Neural progenitor cell (in vitro differentiated cells): ENCODE measurements at regions not wholly inside any gene's neighbourhood (a gene's known extent, or its start where the extent isn't known, plus 50 kb on each side); places are given as distances from the start of the nearest gene placed in this dataset.

Source experiments
- EZH2 ChIP-seq: fragments of 200-600 bp; sonication (generic); IDR thresholded peaks from 2 replicates; pipeline ENCODE4 v1.6.1; 2017; ENCODE audit warnings: antibody characterized with exemption, mild to moderate bottlenecking, moderate library complexity
- EZH2phosphoT487 ChIP-seq: fragments of 200-600 bp; sonication (generic); IDR thresholded peaks from 2 replicates; pipeline ENCODE4 v1.6.1; 2017; ENCODE audit warnings: antibody characterized with exemption
- TF ChIP-seq, protein P1 (sequence below): fragments of 200-600 bp; sonication (generic); IDR thresholded peaks from 2 replicates; pipeline ENCODE4 v1.5.1; 2017; ENCODE audit warnings: antibody characterized with exemption, mild to moderate bottlenecking

DNA sequence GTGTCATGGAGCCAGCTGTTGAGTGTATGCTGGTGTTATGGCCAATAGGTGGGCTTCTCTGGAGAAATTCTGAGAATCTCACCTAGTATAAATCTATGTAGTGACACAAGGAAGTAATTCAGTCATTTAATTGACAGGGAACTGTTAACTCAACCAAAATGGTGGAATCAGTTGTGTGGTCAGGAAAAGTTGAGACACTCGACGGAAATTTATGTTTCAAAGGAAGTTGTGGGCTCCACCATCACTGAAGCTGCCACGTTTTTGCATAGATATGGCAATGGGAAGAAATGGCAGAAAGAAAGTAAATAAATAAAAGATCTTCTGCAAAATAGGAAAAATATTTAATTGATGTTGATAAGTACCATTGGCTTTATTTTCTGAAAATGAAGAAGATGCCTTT, 84.5 kb downstream of the ATP6V1G3 start:
- TF ChIP-seq, protein P1, sequence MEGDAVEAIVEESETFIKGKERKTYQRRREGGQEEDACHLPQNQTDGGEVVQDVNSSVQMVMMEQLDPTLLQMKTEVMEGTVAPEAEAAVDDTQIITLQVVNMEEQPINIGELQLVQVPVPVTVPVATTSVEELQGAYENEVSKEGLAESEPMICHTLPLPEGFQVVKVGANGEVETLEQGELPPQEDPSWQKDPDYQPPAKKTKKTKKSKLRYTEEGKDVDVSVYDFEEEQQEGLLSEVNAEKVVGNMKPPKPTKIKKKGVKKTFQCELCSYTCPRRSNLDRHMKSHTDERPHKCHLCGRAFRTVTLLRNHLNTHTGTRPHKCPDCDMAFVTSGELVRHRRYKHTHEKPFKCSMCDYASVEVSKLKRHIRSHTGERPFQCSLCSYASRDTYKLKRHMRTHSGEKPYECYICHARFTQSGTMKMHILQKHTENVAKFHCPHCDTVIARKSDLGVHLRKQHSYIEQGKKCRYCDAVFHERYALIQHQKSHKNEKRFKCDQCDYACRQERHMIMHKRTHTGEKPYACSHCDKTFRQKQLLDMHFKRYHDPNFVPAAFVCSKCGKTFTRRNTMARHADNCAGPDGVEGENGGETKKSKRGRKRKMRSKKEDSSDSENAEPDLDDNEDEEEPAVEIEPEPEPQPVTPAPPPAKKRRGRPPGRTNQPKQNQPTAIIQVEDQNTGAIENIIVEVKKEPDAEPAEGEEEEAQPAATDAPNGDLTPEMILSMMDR = no peak
- no peak for TF ChIP-seq EZH2
- no peak for TF ChIP-seq EZH2phosphoT487
